ENCODE measurements at regions not wholly inside any gene's neighbourhood (a gene's known extent, or its start where the extent isn't known, plus 50 kb on each side); places are given as distances from the start of the nearest gene placed in this dataset.

DNA sequence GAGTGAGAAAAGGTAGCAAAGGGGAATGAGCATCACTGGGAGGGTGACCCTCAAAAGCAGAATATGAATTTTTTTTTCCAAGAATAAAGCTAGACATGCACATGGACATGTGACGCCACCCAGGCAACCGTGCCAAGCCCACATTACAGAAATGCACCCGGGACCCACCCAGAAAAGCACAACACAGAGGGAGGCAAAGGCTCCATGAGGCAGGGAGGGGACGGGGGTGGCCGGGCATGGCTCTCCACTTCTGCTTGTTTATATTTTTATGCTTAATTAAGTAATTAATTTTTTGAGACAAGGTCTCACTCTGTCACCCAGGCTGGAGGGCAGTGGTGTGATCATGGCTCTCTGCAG is 1524.3 kb downstream of the BRD1 start:
- no peak overlapping the region for H2BK15ac ChIP-seq (ENCODE audit: low read depth, low read length)
- no peak for ATAC-seq (ENCODE audit: low read depth)
- no peaks in the 10 kb centered on the region for H4K20me1 ChIP-seq (ENCODE audit: insufficient read depth, low read length)
- intact Hi-C loops (cut with micrococcal nuclease) = no loop called here
- no peak overlapping the region for H3K23ac ChIP-seq (ENCODE audit: low read depth, low read length)
- H3K4ac ChIP-seq (ENCODE audit: low read depth, low read length) = no peak overlapping the region
- no peak overlapping the region for H4K91ac ChIP-seq (ENCODE audit: insufficient read depth, low read depth, low read length)
- no peak overlapping the region for H3K14ac ChIP-seq (replicated peaks; ENCODE audit: low read depth, low read length)
- no peak overlapping the region for H4K5ac ChIP-seq (ENCODE audit: low read depth, low read length)
- no peak for DNase-seq
- no peaks in the 10 kb centered on the region for H3K9me1 ChIP-seq (ENCODE audit: insufficient read depth, low read length)
- no peaks in the 10 kb centered on the region for H3K36me3 ChIP-seq (ENCODE audit: control insufficient read depth, insufficient read depth, low read length)
- no CpG with 5 or more reads among the region's 5 CpGs for WGBS, 2 experiments (ENCODE audit: extremely low coverage in 2 of 2, insufficient read length in 1 of 2)
- CTCF ChIA-PET = no interaction called here
- H2BK120ac ChIP-seq (ENCODE audit: low read depth, low read length) = no peak overlapping the region
- H3K27ac ChIP-seq (ENCODE audit: insufficient read depth, low read length) = no peak overlapping the region
- no peaks in the 10 kb centered on the region for H3K4me1 ChIP-seq (ENCODE audit: control insufficient read depth, insufficient read depth, low read length)
- BruUV-seq (replicated peaks) = no TSS peak
- no peak overlapping the region for H2AFZ ChIP-seq (replicated peaks; ENCODE audit: low read length, poor library complexity)
- peaks cover 71% of the 10 kb centered on the region for H3K9me3 ChIP-seq (ENCODE audit: control insufficient read depth, insufficient read depth, low read length)
- dilution Hi-C loops (cut with HindIII; ENCODE audit: low sequenced_read_pairs, unreplicated experiment) = no loop called here
- no peaks in the 10 kb centered on the region for H3K27me3 ChIP-seq (ENCODE audit: control insufficient read depth, insufficient read depth, low read length)
- H4K8ac ChIP-seq (ENCODE audit: low read depth in 2 of 2, low read length in 2 of 2) = no peak overlapping the region
- no peak overlapping the region for H2BK20ac ChIP-seq (ENCODE audit: low read depth, low read length)
- no peak overlapping the region for H3K56ac ChIP-seq (ENCODE audit: extremely low read depth, insufficient read depth, low read length)
- no peak overlapping the region for H3K18ac ChIP-seq (ENCODE audit: low read depth, low read length)
- TF ChIP-seq CEBPB (IDR thresholded peaks at IDR 0.05; ENCODE audit: low read depth, low read length) = no peak
- TF ChIP-seq, protein P1, sequence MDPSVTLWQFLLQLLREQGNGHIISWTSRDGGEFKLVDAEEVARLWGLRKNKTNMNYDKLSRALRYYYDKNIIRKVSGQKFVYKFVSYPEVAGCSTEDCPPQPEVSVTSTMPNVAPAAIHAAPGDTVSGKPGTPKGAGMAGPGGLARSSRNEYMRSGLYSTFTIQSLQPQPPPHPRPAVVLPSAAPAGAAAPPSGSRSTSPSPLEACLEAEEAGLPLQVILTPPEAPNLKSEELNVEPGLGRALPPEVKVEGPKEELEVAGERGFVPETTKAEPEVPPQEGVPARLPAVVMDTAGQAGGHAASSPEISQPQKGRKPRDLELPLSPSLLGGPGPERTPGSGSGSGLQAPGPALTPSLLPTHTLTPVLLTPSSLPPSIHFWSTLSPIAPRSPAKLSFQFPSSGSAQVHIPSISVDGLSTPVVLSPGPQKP (IDR thresholded peaks at IDR 0.05; ENCODE audit: borderline replicate concordance, low read depth, low read length) = no peak
- no peak for TF ChIP-seq RCOR1 (IDR thresholded peaks at IDR 0.05; ENCODE audit: insufficient replicate concordance, low read length)
- no peak overlapping the region for H2BK5ac ChIP-seq (ENCODE audit: low read depth, low read length, poor library complexity, severe bottlenecking)
- H2AK9ac ChIP-seq (replicated peaks; ENCODE audit: low read depth, low read length, poor library complexity) = no peak overlapping the region
- in situ Hi-C loops (cut with MboI; ENCODE audit: low sequenced_read_pairs) = no loop called here
- no peak overlapping the region for H3K4me2 ChIP-seq (ENCODE audit: low read depth, low read length)
- no peak overlapping the region for H3K9ac ChIP-seq (ENCODE audit: low read depth, low read length)
- H2AK5ac ChIP-seq (ENCODE audit: low read depth, low read length) = no peak overlapping the region
- POLR2A ChIA-PET (ENCODE audit: unreplicated experiment) = no interaction called here
- H3K4me3 ChIP-seq (ENCODE audit: insufficient read depth, low read depth, low read length) = no peak overlapping the region
- H3K79me1 ChIP-seq (ENCODE audit: low read depth in 1 of 2, low read length in 2 of 2) = no peaks in the 10 kb centered on the region

All from IMR-90 (cell line).